GM12892 (cell line): ENCODE measurements at regions not wholly inside any gene's neighbourhood (a gene's known extent, or its start where the extent isn't known, plus 50 kb on each side); places are given as distances from the start of the nearest gene placed in this dataset.
A peak's percentile ranks its signal among the peaks of the same experiment; 100 is the strongest.

Experiments used
- DNase-seq: peaks from one replicate; pipeline ENCODE4 v3.0.0; 2011; ENCODE audit not compliant: insufficient read length
- FAIRE-seq: peaks from 2 replicates; lab custom pipeline; 2011; peaks lifted over from hg19 to GRCh38; lab: Jason Lieb, UNC
- POLR2A ChIP-seq: IDR thresholded peaks from 2 replicates; pipeline ENCODE4 v1.6.1; 2011; ENCODE audit warnings: low read depth, low read length, control low read depth
- POLR2AphosphoS5 ChIP-seq: IDR thresholded peaks from 2 replicates; pipeline ENCODE4 v1.6.1; 2011; ENCODE audit warnings: low read depth, low read length, control low read depth
- TAF1 ChIP-seq: IDR thresholded peaks from 2 replicates; pipeline ENCODE4 v1.6.1; 2011; ENCODE audit warnings: low read depth, mild to moderate bottlenecking, control low read depth, low read length, borderline replicate concordance

DNA sequence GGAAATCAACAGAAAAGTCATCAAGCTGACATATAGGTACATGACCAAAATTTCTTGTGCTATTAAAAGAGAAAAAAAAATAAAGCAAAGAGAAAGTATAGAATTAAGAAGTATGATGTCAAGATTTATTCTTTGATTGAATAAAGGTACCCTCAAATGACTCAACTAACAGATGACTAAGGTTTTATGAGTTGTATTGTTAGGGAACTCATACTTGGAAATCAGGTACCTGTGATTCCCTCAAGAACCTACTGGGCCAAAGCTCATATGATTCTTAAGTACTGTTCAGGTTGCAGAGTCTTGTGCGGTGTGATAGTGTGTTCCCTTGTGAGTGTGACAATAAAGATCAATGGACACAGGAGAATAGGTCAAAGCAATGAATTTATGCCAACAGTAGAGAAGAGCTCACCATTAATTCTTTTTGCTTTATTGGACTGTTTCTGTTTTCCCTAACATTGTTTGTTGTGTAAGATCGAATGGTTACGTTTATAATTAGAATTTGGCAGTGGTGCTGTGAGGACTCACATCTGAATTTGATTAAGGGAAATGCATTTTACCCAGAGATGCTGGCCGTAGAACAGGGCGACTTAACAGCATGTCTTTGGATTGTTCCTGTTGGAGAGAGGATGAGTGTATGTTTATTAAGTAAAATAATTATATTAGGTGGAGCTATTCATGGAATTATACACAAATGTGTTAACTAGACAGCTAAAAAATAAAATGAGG, 293.2 kb upstream of the SEMA3D start:
- DNase-seq (no peak), FAIRE-seq (no peak)
- no peak for TF ChIP-seq POLR2A
- TF ChIP-seq POLR2AphosphoS5 = no peak
- no peak for TF ChIP-seq TAF1

DNA sequence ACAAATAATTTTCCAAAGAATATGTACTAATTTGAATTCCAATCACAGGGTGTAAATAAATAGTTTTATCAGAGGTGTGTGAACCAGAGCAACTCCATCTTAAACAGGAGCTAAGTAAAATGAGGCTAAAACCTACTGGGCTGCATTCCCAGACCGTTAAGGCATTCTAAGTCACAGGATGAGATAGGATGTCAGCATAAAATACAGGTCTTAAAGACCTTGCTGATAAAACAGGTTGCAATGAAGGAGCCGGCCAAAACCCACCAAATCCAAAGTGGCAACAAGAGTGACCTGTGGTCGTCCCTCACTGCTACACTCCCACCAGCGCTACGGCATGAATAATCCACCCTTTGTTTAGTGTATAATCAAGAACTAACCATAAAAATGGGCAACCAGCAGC, 291.7 kb upstream of the SEMA3D start:
- no peak for DNase-seq
- no peak for TF ChIP-seq POLR2AphosphoS5
- FAIRE-seq = no peak

DNA sequence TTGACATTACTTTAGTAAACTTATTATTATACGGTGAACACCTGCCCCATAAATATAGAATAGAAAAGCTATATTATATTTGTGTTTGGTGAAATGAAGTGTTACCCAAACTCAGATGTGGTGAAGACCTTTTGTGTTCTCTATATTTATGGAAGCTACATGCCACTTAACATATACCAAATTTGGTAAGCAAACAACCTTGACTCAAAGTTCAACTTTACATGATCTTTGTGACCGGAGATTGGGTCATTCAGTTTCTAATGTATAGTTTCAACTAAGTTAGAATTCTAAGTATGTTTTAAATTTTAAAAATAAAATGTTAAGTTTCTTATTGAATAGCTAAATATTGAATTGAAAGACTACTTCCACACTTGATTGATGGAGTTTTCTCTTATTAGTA, 288.6 kb upstream of the SEMA3D start:
- DNase-seq (no peak), FAIRE-seq (no peak)
- TF ChIP-seq POLR2AphosphoS5 (no peak), TAF1 (no peak), POLR2A (no peak)

DNA sequence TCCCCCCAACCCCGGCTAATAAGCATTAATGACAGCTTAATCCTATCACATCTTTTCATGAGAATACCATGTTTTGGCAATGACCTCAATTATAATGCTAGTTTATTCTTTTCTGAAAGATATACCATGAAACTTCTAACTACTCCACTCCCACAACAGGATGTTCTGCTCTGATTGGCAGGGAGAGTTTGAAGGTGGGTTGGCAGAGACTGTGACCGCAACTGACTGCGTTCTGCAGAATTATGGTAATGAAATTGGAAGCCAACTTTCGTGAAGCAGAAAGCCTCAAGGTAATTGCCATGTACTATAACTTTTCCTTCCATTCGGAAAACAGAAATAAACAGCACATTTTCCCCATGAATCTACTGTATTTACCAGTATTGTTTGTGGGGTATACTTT, 288.2 kb upstream of the SEMA3D start:
- no peak for TF ChIP-seq POLR2AphosphoS5
- TF ChIP-seq POLR2A = no peak
- TF ChIP-seq TAF1 = no peak
- FAIRE-seq (peak; percentile 48), DNase-seq (no peak)

DNA sequence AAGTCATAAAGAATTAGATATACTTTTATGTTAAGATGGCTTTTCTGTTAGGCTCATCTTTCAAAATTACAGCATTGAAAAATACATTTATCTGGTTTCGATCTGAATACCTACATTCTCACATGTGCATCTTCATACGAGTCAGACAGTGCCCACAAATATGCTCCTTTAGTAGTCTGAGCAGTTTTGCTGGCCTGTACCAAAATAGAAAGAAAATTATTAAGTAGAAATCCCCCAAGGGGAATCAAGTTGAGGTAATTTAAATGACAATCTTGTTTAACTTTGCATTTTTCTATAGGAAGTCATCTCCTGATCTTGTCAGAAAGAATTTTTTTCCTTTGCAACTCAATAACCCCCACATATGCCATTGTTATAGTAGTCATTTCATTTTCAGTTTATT, 287.4 kb upstream of the SEMA3D start:
- DNase-seq (no peak), FAIRE-seq (peak; percentile 33)
- TF ChIP-seq TAF1 (no peak), POLR2AphosphoS5 (no peak), POLR2A (no peak)

DNA sequence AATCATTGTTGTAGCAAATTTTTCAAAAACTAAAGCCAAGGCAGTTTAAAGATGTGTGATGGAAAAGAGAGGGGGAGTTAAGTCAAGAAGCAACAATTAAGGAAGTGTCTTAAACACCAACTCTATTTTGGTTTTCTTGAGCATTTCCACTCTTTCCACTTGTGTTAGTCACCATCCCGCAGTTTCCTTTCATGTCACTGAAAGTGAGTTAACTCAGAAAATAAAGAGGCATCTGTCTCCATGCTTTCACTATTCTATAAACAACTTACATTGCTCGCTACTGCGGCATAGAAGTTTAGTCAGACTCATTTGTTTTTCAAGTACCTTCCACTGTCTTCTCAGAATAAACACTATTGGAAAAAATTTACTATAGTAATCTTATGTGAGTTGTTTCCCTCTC, 284.9 kb upstream of the SEMA3D start:
- TF ChIP-seq POLR2A (no peak), TAF1 (no peak), POLR2AphosphoS5 (no peak)
- FAIRE-seq = peak; percentile 69
- no peak for DNase-seq

DNA sequence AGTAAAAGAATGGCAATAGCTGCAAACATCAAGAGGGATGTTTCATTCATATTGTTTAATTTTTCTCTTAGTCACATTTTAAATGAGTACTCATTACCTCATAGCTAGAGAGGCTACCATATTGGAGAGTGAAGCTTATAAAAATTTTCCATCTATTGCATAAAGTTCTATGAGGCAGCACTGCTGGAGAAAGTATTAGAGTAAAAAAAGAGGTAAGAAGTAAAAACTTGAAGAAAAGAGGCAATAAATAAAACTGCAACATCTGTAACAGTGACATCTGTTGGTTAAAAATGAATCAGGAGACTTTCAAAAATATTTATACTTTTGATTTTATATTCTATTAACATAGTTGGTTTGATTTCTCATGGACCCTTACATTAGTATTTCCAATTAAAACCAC, 284.5 kb upstream of the SEMA3D start:
- no peak for TF ChIP-seq POLR2AphosphoS5
- no peak for TF ChIP-seq POLR2A
- no peak for TF ChIP-seq TAF1
- FAIRE-seq (no peak), DNase-seq (no peak)

DNA sequence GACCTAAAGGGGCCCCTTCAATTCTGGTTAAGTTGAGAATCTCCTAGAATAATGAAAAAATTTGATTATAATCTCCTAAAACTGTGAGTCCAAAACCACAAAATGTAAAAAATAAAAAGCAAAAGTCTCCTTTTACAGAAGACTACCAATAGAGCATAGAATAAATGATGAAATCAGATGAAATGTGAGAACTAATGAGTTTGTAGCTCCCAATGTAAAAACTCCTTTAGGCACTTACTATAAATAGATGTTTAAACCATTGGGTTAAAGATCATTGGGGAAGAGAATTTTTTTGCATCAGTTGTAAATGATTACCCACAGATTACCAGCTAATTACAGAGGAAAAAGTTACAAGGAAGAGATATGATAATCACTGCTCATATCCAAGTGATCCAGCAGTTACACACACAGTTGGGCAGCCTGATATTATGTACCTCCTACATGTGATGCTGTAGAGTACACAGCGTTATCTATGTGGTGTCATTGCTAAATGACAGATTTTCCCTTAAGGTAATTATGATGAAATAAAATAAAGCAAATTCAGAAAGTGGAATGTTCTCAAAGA, 282.7 kb upstream of the SEMA3D start:
- TF ChIP-seq POLR2A (no peak), POLR2AphosphoS5 (no peak)
- DNase-seq (no peak), FAIRE-seq (no peak)

DNA sequence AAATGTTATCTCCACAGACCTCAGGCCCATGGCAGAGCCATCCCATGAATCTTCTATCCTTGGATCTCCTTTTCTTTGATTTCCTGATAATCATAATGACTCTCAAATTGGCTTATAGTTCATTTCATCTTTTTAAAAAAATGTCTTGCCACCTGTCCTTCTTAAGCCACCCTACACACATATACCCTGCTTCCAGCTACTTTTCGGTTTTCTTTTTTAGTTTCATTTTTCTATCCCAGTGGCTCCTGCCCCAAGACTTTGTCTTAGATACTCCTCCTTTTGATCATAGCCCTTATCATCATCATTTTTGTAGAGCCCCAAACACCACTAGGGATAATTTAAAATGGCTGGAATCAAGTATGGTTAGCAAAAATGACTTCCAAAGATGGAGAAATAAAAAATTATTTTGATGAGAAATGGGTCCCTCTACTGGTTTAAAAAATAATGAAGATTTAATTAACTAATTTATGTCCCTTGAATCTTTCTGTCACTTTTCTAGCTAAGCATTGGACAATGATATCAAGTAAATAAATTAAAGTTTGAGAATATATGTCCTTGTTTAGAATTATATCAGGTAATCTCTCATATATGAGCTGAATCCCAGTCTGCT, 277.3 kb upstream of the SEMA3D start:
- DNase-seq = no peak
- TF ChIP-seq POLR2A (no peak), TAF1 (no peak), POLR2AphosphoS5 (no peak)
- FAIRE-seq = no peak

DNA sequence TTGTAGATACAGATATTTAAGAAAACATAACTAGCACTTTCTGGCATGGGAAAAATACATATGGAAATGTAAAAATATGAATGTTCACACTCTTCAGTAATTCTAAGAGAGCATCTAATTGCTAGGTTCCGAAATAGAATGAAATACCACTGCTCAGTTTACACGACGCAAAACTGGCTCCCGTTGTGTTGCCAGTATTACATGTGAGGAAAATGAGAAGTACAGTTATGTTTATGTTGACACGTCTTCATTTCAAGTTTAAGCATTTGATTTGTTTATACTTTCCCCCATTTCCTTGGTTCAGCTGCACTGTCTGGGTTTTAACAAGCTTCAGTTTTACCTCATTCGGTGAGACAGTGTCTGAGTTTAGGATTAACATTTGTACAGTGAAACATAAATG, 275.8 kb upstream of the SEMA3D start:
- DNase-seq (no peak), FAIRE-seq (peak; percentile 38)
- TF ChIP-seq POLR2A (no peak), TAF1 (no peak), POLR2AphosphoS5 (no peak)

DNA sequence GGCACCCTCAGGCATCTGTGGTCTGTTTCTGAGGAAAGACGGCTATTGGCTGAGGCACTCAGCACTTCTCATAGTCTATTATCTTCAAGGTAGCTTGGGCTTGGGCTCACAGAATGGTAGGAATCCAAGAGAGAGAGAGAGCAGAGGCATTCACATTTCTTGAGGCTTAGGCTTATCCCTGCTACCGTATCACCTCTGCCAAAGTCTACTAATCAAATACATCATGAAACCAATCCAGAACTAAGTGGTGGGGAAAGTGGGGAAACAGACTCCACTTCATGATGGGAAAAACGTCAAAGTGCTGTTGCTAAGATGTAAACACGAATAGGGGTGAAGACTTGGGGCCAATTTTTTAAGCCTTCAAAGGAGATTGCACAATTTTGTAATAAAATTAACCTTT, 271.1 kb upstream of the SEMA3D start:
- no peak for TF ChIP-seq POLR2A
- no peak for TF ChIP-seq POLR2AphosphoS5
- no peak for TF ChIP-seq TAF1
- DNase-seq (no peak), FAIRE-seq (no peak)

DNA sequence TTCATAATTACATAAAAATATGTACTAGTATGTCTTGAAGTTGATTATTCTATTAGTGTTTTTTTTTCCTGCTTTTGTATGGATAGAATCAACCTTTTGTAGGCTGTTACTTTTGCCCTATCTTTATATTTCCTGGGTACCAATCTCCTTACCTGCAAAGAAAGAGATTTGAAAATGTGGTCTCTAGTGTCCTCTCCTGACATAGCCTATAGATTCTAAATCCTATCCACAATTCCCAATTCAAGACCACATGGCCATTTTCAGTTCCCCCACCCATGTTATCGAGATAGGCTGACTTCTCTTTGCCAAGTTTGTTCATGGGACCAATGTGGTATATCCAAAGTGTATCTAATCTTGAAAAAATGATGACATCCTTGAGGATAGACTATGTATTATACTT, 269.4 kb upstream of the SEMA3D start:
- DNase-seq (no peak), FAIRE-seq (no peak)
- TF ChIP-seq POLR2A (no peak), POLR2AphosphoS5 (no peak), TAF1 (no peak)
